CD4-positive, alpha-beta T cell (primary cell): ENCODE measurements at regions not wholly inside any gene's neighbourhood (a gene's known extent, or its start where the extent isn't known, plus 50 kb on each side); places are given as distances from the start of the nearest gene placed in this dataset.

ENCODE experiments used
- ATAC-seq: fragments of 200-7000 bp; cut with Tn5 transposase; one replicate; pipeline ENCODE4 v1.10.0; 2022; ENCODE audit warnings: mild to moderate bottlenecking; ENCODE audit not compliant: poor library complexity
- CTCF ChIA-PET: fragments of 350-600 bp; sonication (Branson Sonifier 250); formaldehyde crosslinking; loops from one replicate; lab custom pipeline; 2021; ENCODE audit warnings: antibody characterized with exemption, inconsistent platforms; lab: Charles Lee
- POLR2A ChIA-PET: fragments of 350-600 bp; sonication (Branson Sonifier 250); formaldehyde crosslinking; loops from one replicate; lab custom pipeline; 2021; ENCODE audit warnings: antibody characterized with exemption, inconsistent platforms; lab: Charles Lee
- DNase-seq, 14 experiments: peaks; one replicate each; pipeline ENCODE4 v3.0.0-alpha.2; 2013 to 2020; ENCODE audit warnings: mixed read lengths in 2 of 14
- H3K27ac ChIP-seq, 2 donors: one replicate each; pipeline versions ENCODE4 v1.5.1 to v1.7.0; 2013; ENCODE audit warnings: low read length in 2 of 2, low read depth in 1 of 2, mild to moderate bottlenecking in 1 of 2
- H3K27me3 ChIP-seq, 2 experiments: 1 replicate in 1 of 2; 2 replicates in 1 of 2; pipeline versions ENCODE4 v1.6.1 to v1.7.0; 2013; ENCODE audit warnings: low read length in 2 of 2, control low read depth in 1 of 2, mild to moderate bottlenecking in 1 of 2, moderate library complexity in 1 of 2; ENCODE audit not compliant: insufficient read depth in 2 of 2, control insufficient read depth in 1 of 2
- H3K36me3 ChIP-seq: one replicate; pipeline ENCODE4 v1.6.1; 2013; ENCODE audit warnings: low read length, control low read depth; ENCODE audit not compliant: insufficient read depth
- H3K4me1 ChIP-seq: one replicate; pipeline ENCODE4 v1.6.1; 2013; ENCODE audit warnings: low read length, control low read depth; ENCODE audit not compliant: insufficient read depth
- H3K4me3 ChIP-seq: one replicate; pipeline ENCODE4 v1.5.1; 2013; ENCODE audit warnings: mild to moderate bottlenecking, low read length, moderate library complexity
- H3K9me3 ChIP-seq, 2 experiments: 1 replicate in 1 of 2; 2 replicates in 1 of 2; pipeline versions ENCODE4 v1.6.1 to v1.7.0; 2013; ENCODE audit warnings: low read length in 2 of 2, mild to moderate bottlenecking in 2 of 2, control low read depth in 1 of 2, moderate library complexity in 1 of 2; ENCODE audit not compliant: control insufficient read depth in 1 of 2, insufficient read depth in 1 of 2
- H3K27ac Mint-ChIP-seq: one replicate; pipeline ENCODE4 v1.8.0; 2020; ENCODE audit warnings: mixed read lengths
- H3K27me3 Mint-ChIP-seq: one replicate; pipeline ENCODE4 v1.8.0; 2021; ENCODE audit warnings: mixed read lengths
- H3K36me3 Mint-ChIP-seq: one replicate; pipeline ENCODE4 v1.8.0; 2021; ENCODE audit warnings: low read depth, mixed read lengths
- H3K4me1 Mint-ChIP-seq: one replicate; pipeline ENCODE4 v1.8.0; 2021; ENCODE audit warnings: low read depth, mixed read lengths
- H3K4me3 Mint-ChIP-seq: one replicate; pipeline ENCODE4 v1.8.0; 2020; ENCODE audit warnings: mild to moderate bottlenecking, mixed read lengths
- H3K9me3 Mint-ChIP-seq: one replicate; pipeline ENCODE4 v1.8.0; 2020; ENCODE audit warnings: mixed read lengths
- CTCF ChIP-seq: fragments of 200-600 bp; IDR thresholded peaks from one replicate; pipeline ENCODE4 v1.8.0; 2022; ENCODE audit warnings: antibody characterized with exemption, mild to moderate bottlenecking
- intact Hi-C, 2 experiments: fragments of 100-400 bp; cut with DNase I in 1 of 2; cut with micrococcal nuclease in 1 of 2; formaldehyde crosslinking; loops; one replicate each; pipeline versions ENCODE4 v1.15.1 to v1.9.0; 2023 to 2025; cut with DNase I, micrococcal nuclease

DNA sequence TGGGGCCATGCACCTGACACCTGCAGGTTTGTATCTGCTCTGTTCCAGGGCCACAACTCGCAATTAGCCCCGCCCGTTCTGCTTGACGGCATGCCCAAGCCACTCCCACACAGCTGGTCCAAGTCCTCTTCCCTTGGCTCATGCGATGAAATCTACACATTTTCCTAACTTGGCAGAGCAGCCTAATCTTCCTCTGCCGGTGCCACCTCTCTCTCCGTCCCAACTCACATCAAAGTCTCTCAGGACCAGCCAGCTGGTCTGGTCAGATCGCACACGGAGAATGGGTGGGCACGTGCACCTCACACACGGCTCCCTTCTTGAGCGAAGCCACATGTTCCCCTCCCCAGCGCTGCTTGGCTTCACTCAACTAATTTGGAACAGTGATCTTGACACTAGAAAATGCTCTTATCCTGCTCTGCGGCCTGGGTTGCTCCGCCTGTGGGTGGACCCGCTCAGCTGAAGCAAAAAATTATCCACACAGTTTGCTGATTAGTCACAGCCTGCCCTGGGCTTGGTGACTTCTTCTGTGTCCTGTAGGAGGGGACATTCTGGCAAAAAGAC is 176.7 kb downstream of the NRP2 start:
- ATAC-seq (no peak), DNase-seq (peak in 2 of 14 experiments; percentile 4 to 9)
- intact Hi-C loops: no loop called here
- H3K36me3 Mint-ChIP-seq: no peaks in the 10 kb centered on the region
- no peak overlapping the region for H3K27ac ChIP-seq
- no peak overlapping the region for H3K4me3 ChIP-seq
- H3K36me3 ChIP-seq: no peaks in the 10 kb centered on the region
- no peaks in the 10 kb centered on the region for H3K4me1 Mint-ChIP-seq
- no peaks in the 10 kb centered on the region for H3K9me3 ChIP-seq
- H3K4me3 Mint-ChIP-seq: no peak overlapping the region
- no peaks in the 10 kb centered on the region for H3K27me3 ChIP-seq
- H3K27me3 Mint-ChIP-seq: peaks cover 14% of the 10 kb centered on the region
- CTCF ChIA-PET: no interaction called here
- H3K27ac Mint-ChIP-seq: no peak overlapping the region
- no peaks in the 10 kb centered on the region for H3K4me1 ChIP-seq
- POLR2A ChIA-PET: no interaction called here
- TF ChIP-seq CTCF: no peak
- H3K9me3 Mint-ChIP-seq: no peaks in the 10 kb centered on the region

DNA sequence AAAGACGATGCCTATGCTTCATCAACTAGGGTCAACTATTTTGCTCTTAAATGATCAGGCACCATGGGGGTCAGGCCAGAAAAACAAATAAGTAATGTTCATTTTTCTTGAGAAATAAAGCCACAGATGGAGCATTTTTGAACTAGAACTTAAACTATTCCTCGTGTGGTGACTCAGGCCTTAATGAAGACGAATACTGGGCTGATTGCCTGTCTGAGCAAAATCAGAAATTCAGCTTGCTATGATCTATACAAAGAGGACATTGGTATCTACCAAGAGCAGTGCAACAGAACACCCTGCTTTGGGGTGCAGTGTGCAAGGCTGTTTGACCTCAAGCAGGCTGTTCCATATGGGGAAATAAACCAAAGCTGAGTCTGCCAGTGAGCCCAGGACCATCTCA is 176.0 kb downstream of the NRP2 start:
- no peak for TF ChIP-seq CTCF
- Histone ChIP-seq H3K36me3 (no peaks in the 10 kb centered on the region), H3K27ac (no peak overlapping the region), H3K27me3 (peaks cover 0 to 3% of the 10 kb centered on the region in 2 experiments), H3K4me3 (no peak overlapping the region), H3K9me3 (no peaks in the 10 kb centered on the region), H3K4me1 (no peaks in the 10 kb centered on the region)
- ChIA-PET POLR2A (no interaction called here), CTCF (interaction anchor here (0.7 kb wide), 1 partner anchor 9 kb away, joined by 3 read pairs; no protein-coding TSS in a partner anchor)
- Mint-ChIP-seq H3K27me3 (peaks cover 18% of the 10 kb centered on the region), H3K4me1 (no peaks in the 10 kb centered on the region), H3K36me3 (no peaks in the 10 kb centered on the region), H3K9me3 (no peaks in the 10 kb centered on the region), H3K27ac (no peak overlapping the region), H3K4me3 (no peak overlapping the region)
- ATAC-seq (no peak), DNase-seq (no peak)
- intact Hi-C loops: no loop called here

- peaks cover 0 to 3% of the 10 kb centered on the region in 2 experiments for H3K27me3 ChIP-seq
- H3K4me1 ChIP-seq: no peaks in the 10 kb centered on the region
- CTCF ChIA-PET: interaction anchor here (0.6 to 0.7 kb wide), 2 partner anchors 9 to 310 kb away, joined by 3 read pairs; no protein-coding TSS in a partner anchor
- Mint-ChIP-seq H3K4me1 (no peaks in the 10 kb centered on the region), H3K4me3 (no peak overlapping the region), H3K36me3 (no peaks in the 10 kb centered on the region), H3K27ac (no peak overlapping the region), H3K9me3 (no peaks in the 10 kb centered on the region), H3K27me3 (peaks cover 18% of the 10 kb centered on the region)
- H3K36me3 ChIP-seq: no peaks in the 10 kb centered on the region
- H3K27ac ChIP-seq: no peak overlapping the region
- intact Hi-C loops: no loop called here
- no peak for DNase-seq
- H3K4me3 ChIP-seq: no peak overlapping the region
- no peaks in the 10 kb centered on the region for H3K9me3 ChIP-seq
- no peak for TF ChIP-seq CTCF
- POLR2A ChIA-PET: no interaction called here
- no peak for ATAC-seq
Measured at GRCh38 chr2:205857520-205858237, 175.4 kb downstream of the NRP2 start.
